Kidney (tissue), 13 donors: ENCODE measurements at regions not wholly inside any gene's neighbourhood (a gene's known extent, or its start where the extent isn't known, plus 50 kb on each side); places are given as distances from the start of the nearest gene placed in this dataset.
A peak's percentile ranks its signal among the peaks of the same experiment; 100 is the strongest.

ENCODE experiments used
- DNase-seq, 5 donors: peaks; one replicate each; pipeline ENCODE4 v3.0.0-alpha.2; 2013 to 2020
- FAIRE-seq: peaks from 2 replicates; lab custom pipeline; 2012; peaks lifted over from hg19 to GRCh38; lab: Jason Lieb, UNC
- H3K27ac ChIP-seq, 2 donors: one replicate each; pipeline ENCODE4 v1.7.0; 2013; ENCODE audit warnings: low read depth in 2 of 2, low read length in 2 of 2, inconsistent platforms in 1 of 2
- H3K27me3 ChIP-seq: one replicate; pipeline ENCODE4 v1.7.1; 2013; ENCODE audit warnings: low read length, inconsistent platforms; ENCODE audit not compliant: control insufficient read depth, insufficient read depth
- H3K36me3 ChIP-seq, 3 donors: one replicate each; pipeline versions ENCODE4 v1.7.0 to v1.7.1; 2013; ENCODE audit warnings: low read length in 3 of 3, control low read depth in 1 of 3, inconsistent platforms in 1 of 3; ENCODE audit not compliant: insufficient read depth in 3 of 3, control insufficient read depth in 2 of 3
- H3K4me1 ChIP-seq, 3 donors: one replicate each; pipeline versions ENCODE4 v1.7.0 to v1.7.1; 2013; ENCODE audit warnings: low read length in 3 of 3, inconsistent platforms in 1 of 3, low read depth in 1 of 3; ENCODE audit not compliant: control insufficient read depth in 2 of 3, insufficient read depth in 2 of 3
- H3K4me3 ChIP-seq, 3 donors: one replicate each; pipeline versions ENCODE4 v1.7.0 to v1.8.1; 2013; ENCODE audit warnings: low read length in 3 of 3, control low read depth in 1 of 3, inconsistent platforms in 1 of 3
- H3K9ac ChIP-seq, 3 donors: one replicate each; pipeline versions ENCODE4 v1.7.0 to v1.7.1; 2013; ENCODE audit warnings: low read length in 3 of 3, control low read depth in 1 of 3, inconsistent platforms in 1 of 3
- H3K9me3 ChIP-seq, 3 donors: one replicate each; pipeline versions ENCODE4 v1.7.0 to v1.7.1; 2013; ENCODE audit warnings: low read length in 3 of 3, control low read depth in 1 of 3, inconsistent platforms in 1 of 3; ENCODE audit not compliant: control insufficient read depth in 2 of 3, insufficient read depth in 1 of 3
- intact Hi-C: fragments of 100-400 bp; cut with DNase I; formaldehyde crosslinking; loops from one replicate; pipeline ENCODE4 v1.11.1; 2022
- TF ChIP-seq, protein P1 (sequence below): IDR thresholded peaks from 3 replicates; pipeline ENCODE4 v1.5.1; 2012; ENCODE audit warnings: mild to moderate bottlenecking, moderate library complexity, borderline replicate concordance; ENCODE audit not compliant: insufficient read depth; ENCODE audit errors: extremely low read depth
- donor health status: control.
- donor health status: control.
- donor health status: control.
- donor health status: control.
- donor health status: control.
- donor health status: DM: yes; HTN: yes; CAD: no.
- donor health status: Normal renal cell carcinoma (clear cell type).

DNA sequence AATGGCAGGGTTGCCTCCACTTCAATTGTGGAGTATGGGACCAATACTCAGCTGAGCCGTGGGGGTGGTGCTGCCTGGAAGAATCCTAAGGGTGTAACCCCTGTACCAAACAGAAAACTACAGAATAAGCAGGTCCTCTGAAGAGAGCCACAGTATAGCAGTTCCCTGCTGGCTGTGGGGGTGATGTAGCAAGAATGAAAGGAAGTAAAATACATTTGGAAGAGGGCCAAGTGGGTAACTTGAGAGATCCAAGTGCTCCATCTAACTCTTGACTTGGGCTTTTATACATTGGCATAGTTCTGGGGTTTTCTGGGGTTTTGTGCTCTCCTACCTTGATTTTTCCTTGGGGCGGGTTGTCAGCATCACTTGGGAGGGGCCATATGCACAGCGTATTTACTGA, 341.4 kb downstream of the OTOL1 start:
- H3K36me3 ChIP-seq: no peaks in the 10 kb centered on the region
- DNase-seq (no peak), FAIRE-seq (no peak)
- no peak overlapping the region for H3K27ac ChIP-seq
- TF ChIP-seq, protein P1, sequence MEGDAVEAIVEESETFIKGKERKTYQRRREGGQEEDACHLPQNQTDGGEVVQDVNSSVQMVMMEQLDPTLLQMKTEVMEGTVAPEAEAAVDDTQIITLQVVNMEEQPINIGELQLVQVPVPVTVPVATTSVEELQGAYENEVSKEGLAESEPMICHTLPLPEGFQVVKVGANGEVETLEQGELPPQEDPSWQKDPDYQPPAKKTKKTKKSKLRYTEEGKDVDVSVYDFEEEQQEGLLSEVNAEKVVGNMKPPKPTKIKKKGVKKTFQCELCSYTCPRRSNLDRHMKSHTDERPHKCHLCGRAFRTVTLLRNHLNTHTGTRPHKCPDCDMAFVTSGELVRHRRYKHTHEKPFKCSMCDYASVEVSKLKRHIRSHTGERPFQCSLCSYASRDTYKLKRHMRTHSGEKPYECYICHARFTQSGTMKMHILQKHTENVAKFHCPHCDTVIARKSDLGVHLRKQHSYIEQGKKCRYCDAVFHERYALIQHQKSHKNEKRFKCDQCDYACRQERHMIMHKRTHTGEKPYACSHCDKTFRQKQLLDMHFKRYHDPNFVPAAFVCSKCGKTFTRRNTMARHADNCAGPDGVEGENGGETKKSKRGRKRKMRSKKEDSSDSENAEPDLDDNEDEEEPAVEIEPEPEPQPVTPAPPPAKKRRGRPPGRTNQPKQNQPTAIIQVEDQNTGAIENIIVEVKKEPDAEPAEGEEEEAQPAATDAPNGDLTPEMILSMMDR: no peak
- no peak overlapping the region for H3K4me3 ChIP-seq
- H3K27me3 ChIP-seq: no peaks in the 10 kb centered on the region
- no peaks in the 10 kb centered on the region for H3K9me3 ChIP-seq
- no peak overlapping the region for H3K9ac ChIP-seq
- intact Hi-C loops: no loop called here
- H3K4me1 ChIP-seq: no peaks in the 10 kb centered on the region

DNA sequence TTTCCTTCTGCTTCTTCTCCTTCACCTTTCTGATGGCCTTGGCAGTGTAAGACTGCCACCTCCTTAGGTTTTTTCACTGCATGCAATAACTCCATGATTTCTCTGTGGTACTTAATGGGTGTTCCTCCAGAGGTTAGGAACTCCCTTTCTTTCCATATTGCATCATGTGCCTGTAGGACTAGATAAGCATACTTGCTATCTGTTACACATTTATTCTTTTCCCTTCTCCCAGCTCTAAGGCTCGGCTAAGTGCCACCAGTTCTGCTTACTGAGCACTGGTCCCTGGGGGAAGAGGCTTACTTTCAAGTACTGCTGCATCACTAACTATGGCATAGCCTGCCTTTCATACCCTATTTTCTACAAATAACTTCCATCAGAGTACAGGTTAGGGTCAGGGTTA, 351.8 kb downstream of the OTOL1 start:
- intact Hi-C loops: no loop called here
- no peak overlapping the region for H3K9ac ChIP-seq
- no peaks in the 10 kb centered on the region for H3K27me3 ChIP-seq
- FAIRE-seq (no peak), DNase-seq (no peak)
- H3K9me3 ChIP-seq: no peaks in the 10 kb centered on the region
- H3K27ac ChIP-seq: no peak overlapping the region
- no peak overlapping the region for H3K4me3 ChIP-seq
- H3K4me1 ChIP-seq: no peaks in the 10 kb centered on the region
- no peaks in the 10 kb centered on the region for H3K36me3 ChIP-seq
- TF ChIP-seq, protein P1: no peak

DNA sequence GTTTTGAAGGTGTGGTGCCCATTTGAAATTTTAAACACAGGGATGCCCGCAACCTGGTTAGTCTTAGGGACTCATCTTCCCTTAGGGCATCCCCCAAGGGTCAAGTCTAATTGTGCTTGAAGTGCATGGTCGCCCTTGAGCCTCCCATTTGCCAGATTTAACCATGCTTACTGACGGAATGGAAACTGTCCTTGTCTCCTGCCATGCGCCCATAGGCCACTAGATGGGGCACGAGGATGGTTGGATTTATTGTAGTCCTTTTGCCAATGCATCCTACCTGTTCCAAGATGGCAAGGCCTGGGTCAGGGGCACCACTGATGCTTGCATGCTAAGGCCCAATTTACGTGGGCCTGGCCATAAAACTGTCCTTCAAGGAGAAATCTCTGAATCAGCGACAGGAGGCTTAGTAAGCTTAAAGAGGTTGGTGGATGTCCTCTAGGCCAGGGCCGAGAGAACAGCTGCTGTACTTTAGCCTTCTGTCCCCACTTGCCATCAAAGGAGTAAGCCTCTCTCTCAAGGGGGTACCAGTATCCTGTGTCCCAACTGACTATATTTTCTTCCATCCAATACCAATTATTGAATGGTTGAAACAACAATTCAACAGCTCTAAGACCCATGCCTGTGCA, 355.4 kb downstream of the OTOL1 start:
- Histone ChIP-seq H3K9me3 (no peaks in the 10 kb centered on the region), H3K9ac (no peak overlapping the region), H3K27me3 (no peaks in the 10 kb centered on the region), H3K4me1 (no peaks in the 10 kb centered on the region), H3K36me3 (no peaks in the 10 kb centered on the region), H3K4me3 (no peak overlapping the region), H3K27ac (no peak overlapping the region)
- FAIRE-seq (no peak), DNase-seq (peak in 4 of 5 donors; percentile 38 to 55 (median 46))
- TF ChIP-seq, protein P1: peak; percentile 57
- intact Hi-C loops: no loop called here

DNA sequence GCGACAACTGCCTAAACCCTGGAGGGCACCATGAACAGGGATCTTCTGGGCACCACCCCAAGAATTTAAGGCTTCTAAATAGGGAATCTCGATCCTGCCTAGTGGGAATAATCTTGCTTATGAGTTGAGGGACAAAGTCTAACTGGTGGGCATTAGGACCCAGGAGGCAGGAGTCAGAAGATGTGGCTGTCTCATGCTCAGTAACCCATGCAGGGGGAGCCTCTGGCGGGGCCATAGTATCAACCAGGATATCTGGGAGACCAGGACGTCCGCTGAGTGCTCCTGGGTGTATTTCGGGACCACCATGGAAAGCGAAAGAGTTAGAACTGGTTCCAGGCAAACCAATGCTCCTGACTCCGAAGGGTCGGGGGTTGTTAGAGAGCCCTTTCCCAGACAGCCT, 356.1 kb downstream of the OTOL1 start:
- no peak for FAIRE-seq
- DNase-seq: no peak
- no peaks in the 10 kb centered on the region for H3K4me1 ChIP-seq
- no peak overlapping the region for H3K27ac ChIP-seq
- TF ChIP-seq, protein P1: no peak
- H3K4me3 ChIP-seq: no peak overlapping the region
- H3K9me3 ChIP-seq: no peaks in the 10 kb centered on the region
- H3K36me3 ChIP-seq: no peaks in the 10 kb centered on the region
- no peaks in the 10 kb centered on the region for H3K27me3 ChIP-seq
- no peak overlapping the region for H3K9ac ChIP-seq
- intact Hi-C loops: no loop called here
